DOHH2 (cell line): ENCODE measurements at regions not wholly inside any gene's neighbourhood (a gene's known extent, or its start where the extent isn't known, plus 50 kb on each side); places are given as distances from the start of the nearest gene placed in this dataset.

Experiments used
- H3F3A ChIP-seq: fragments of 200-600 bp; sonication (generic), shearing (Covaris generic); 2 replicates; pipeline ENCODE4 v1.6.0; 2016; ENCODE audit warnings: antibody characterized with exemption, mild to moderate bottlenecking; ENCODE audit not compliant: control insufficient read depth, insufficient read depth
- H3K27ac ChIP-seq: fragments of 200-600 bp; sonication (generic); 2 replicates; pipeline ENCODE4 v1.5.1; 2014; ENCODE audit warnings: low read depth, mild to moderate bottlenecking, low read length, moderate library complexity
- H3K27me3 ChIP-seq: fragments of 200-600 bp; sonication (generic); 2 replicates; pipeline ENCODE4 v1.6.1; 2014; ENCODE audit warnings: mild to moderate bottlenecking, low read length, mixed read lengths; ENCODE audit not compliant: control insufficient read depth
- H3K36me3 ChIP-seq: fragments of 200-600 bp; sonication (generic); 2 replicates; pipeline ENCODE4 v1.6.1; 2014; ENCODE audit warnings: mild to moderate bottlenecking, low read length, moderate library complexity, mixed read lengths; ENCODE audit not compliant: control insufficient read depth
- H3K4me1 ChIP-seq: fragments of 200-600 bp; sonication (generic); 2 replicates; pipeline ENCODE4 v1.6.1; 2014; ENCODE audit warnings: mild to moderate bottlenecking, low read length, mixed read lengths; ENCODE audit not compliant: control insufficient read depth
- H3K4me2 ChIP-seq: fragments of 200-600 bp; sonication (generic); 2 replicates; pipeline ENCODE4 v1.6.0; 2014; ENCODE audit warnings: mild to moderate bottlenecking, low read length, moderate library complexity
- H3K4me3 ChIP-seq: fragments of 200-600 bp; sonication (generic); 2 replicates; pipeline ENCODE4 v1.5.1; 2014; ENCODE audit warnings: mild to moderate bottlenecking, low read length, mixed read lengths
- H3K79me2 ChIP-seq: fragments of 200-600 bp; sonication (generic); 2 replicates; pipeline ENCODE4 v1.6.1; 2014; ENCODE audit warnings: mild to moderate bottlenecking, low read length, mixed read lengths; ENCODE audit not compliant: control insufficient read depth
- H3K9me2 ChIP-seq: fragments of 200-600 bp; sonication (generic); replicated peaks from 2 replicates; pipeline ENCODE4 v1.6.1; 2014; ENCODE audit warnings: mild to moderate bottlenecking, low read length, mixed read lengths; ENCODE audit not compliant: control insufficient read depth
- H3K9me3 ChIP-seq: fragments of 200-600 bp; sonication (generic); 2 replicates; pipeline ENCODE4 v1.6.1; 2014; ENCODE audit warnings: antibody characterized with exemption, low read length, mixed read lengths; ENCODE audit not compliant: control insufficient read depth, insufficient read depth
- H4K20me1 ChIP-seq: fragments of 200-600 bp; sonication (generic); 2 replicates; pipeline ENCODE4 v1.6.0; 2014; ENCODE audit warnings: low read depth, mild to moderate bottlenecking, antibody characterized with exemption, low read length, moderate library complexity; ENCODE audit not compliant: control insufficient read depth, insufficient read depth
- CTCF ChIP-seq: fragments of 200-600 bp; sonication (generic); IDR thresholded peaks from one replicate; pipeline ENCODE4 v1.5.1; 2014; ENCODE audit warnings: antibody characterized with exemption, mild to moderate bottlenecking, low read depth, low read length; ENCODE audit not compliant: poor library complexity, severe bottlenecking
- EZH2phosphoT487 ChIP-seq: fragments of 200-600 bp; sonication (generic); IDR thresholded peaks from 2 replicates; pipeline ENCODE4 v1.6.1; 2017; ENCODE audit warnings: borderline replicate concordance, mild to moderate bottlenecking, antibody characterized with exemption, low read length, moderate library complexity, mixed read lengths

GRCh38 chr4:3852711-3853110 is 86.5 kb downstream of the ADRA2C start:
- H3K27ac ChIP-seq = no peak overlapping the region
- no peaks in the 10 kb centered on the region; the same call in 1 of the 2 replicates for H3K9me3 ChIP-seq
- H3K4me3 ChIP-seq = no peak overlapping the region
- TF ChIP-seq CTCF (no peak), EZH2phosphoT487 (no peak)
- H3K79me2 ChIP-seq = no peaks in the 10 kb centered on the region
- no peaks in the 10 kb centered on the region for H3K9me2 ChIP-seq
- peaks cover 7% of the 10 kb centered on the region; the same call in 1 of the 2 replicates for H3K4me1 ChIP-seq
- no peak overlapping the region for H3K4me2 ChIP-seq
- H4K20me1 ChIP-seq = no peaks in the 10 kb centered on the region
- no peaks in the 10 kb centered on the region for H3K36me3 ChIP-seq
- H3F3A ChIP-seq = no peaks in the 10 kb centered on the region
- peaks cover 10% of the 10 kb centered on the region; the same call in 1 of the 2 replicates for H3K27me3 ChIP-seq

GRCh38 chr4:3853388-3854035 is 87.3 kb downstream of the ADRA2C start:
- H3K27ac ChIP-seq = no peak overlapping the region
- no peaks in the 10 kb centered on the region for H3K36me3 ChIP-seq
- peaks cover 10% of the 10 kb centered on the region; the same call in 1 of the 2 replicates for H3K27me3 ChIP-seq
- H3K4me1 ChIP-seq = peaks cover 7% of the 10 kb centered on the region; the same call in 1 of the 2 replicates
- H4K20me1 ChIP-seq = no peaks in the 10 kb centered on the region
- H3K4me3 ChIP-seq = no peak overlapping the region
- TF ChIP-seq EZH2phosphoT487 (no peak), CTCF (no peak)
- H3K79me2 ChIP-seq = no peaks in the 10 kb centered on the region
- no peaks in the 10 kb centered on the region for H3K9me2 ChIP-seq
- H3K4me2 ChIP-seq = no peak overlapping the region
- H3F3A ChIP-seq = no peaks in the 10 kb centered on the region
- H3K9me3 ChIP-seq = no peaks in the 10 kb centered on the region

- H4K20me1 ChIP-seq = no peaks in the 10 kb centered on the region
- peaks cover 7% of the 10 kb centered on the region; the same call in 1 of the 2 replicates for H3K4me1 ChIP-seq
- H3K79me2 ChIP-seq = no peaks in the 10 kb centered on the region
- H3K27ac ChIP-seq = no peak overlapping the region
- no peaks in the 10 kb centered on the region for H3K36me3 ChIP-seq
- no peaks in the 10 kb centered on the region for H3K9me3 ChIP-seq
- no peak for TF ChIP-seq CTCF
- TF ChIP-seq EZH2phosphoT487 = no peak
- H3K27me3 ChIP-seq = peaks cover 10% of the 10 kb centered on the region; the same call in 1 of the 2 replicates
- H3F3A ChIP-seq = no peaks in the 10 kb centered on the region
- H3K9me2 ChIP-seq = no peaks in the 10 kb centered on the region
- H3K4me3 ChIP-seq = no peak overlapping the region
- H3K4me2 ChIP-seq = no peak overlapping the region
These were observed 88.5 kb downstream of the ADRA2C start for GRCh38 chr4:3854661-3855060.
